Astrocyte (in vitro differentiated cells and primary cell): ENCODE measurements at regions not wholly inside any gene's neighbourhood (a gene's known extent, or its start where the extent isn't known, plus 50 kb on each side); places are given as distances from the start of the nearest gene placed in this dataset.
"Not testable (repeated sequence)": the region's sequence is repeated elsewhere in the genome, so short reads cannot be mapped to it uniquely, and the experiment has no call there.

Source experiments
- DNase-seq: peaks from one replicate; pipeline ENCODE4 v3.0.0-alpha.2; 2010; ENCODE audit warnings: low read depth
- FAIRE-seq: peaks from 2 replicates; lab custom pipeline; 2011; peaks lifted over from hg19 to GRCh38; lab: Jason Lieb, UNC
- H2AFZ ChIP-seq: 2 replicates; pipeline ENCODE4 v1.6.0; 2012; ENCODE audit warnings: low read depth, low read length, inconsistent platforms
- H3K27ac ChIP-seq: 2 replicates; pipeline ENCODE4 v1.5.1; 2011; ENCODE audit warnings: low read depth, low read length, inconsistent platforms
- H3K27me3 ChIP-seq: 2 replicates; pipeline ENCODE4 v1.6.0; 2011; ENCODE audit warnings: low read length, inconsistent platforms; ENCODE audit not compliant: insufficient read depth
- H3K36me3 ChIP-seq: 2 replicates; pipeline ENCODE4 v1.5.1; 2011; ENCODE audit warnings: low read length, inconsistent platforms; ENCODE audit not compliant: insufficient read depth
- H3K4me1 ChIP-seq: 2 replicates; pipeline ENCODE4 v1.5.1; 2011; ENCODE audit warnings: low read length, inconsistent platforms; ENCODE audit not compliant: insufficient read depth
- H3K4me2 ChIP-seq: 2 replicates; pipeline ENCODE4 v1.6.0; 2012; ENCODE audit warnings: low read length, inconsistent platforms
- H3K4me3 ChIP-seq: 2 replicates; pipeline ENCODE4 v1.5.1; 2011; ENCODE audit warnings: low read depth, mild to moderate bottlenecking, low read length, inconsistent platforms; ENCODE audit not compliant: insufficient read depth
- H3K79me2 ChIP-seq: 2 replicates; pipeline ENCODE4 v1.6.0; 2012; ENCODE audit warnings: mild to moderate bottlenecking, low read length, inconsistent platforms; ENCODE audit not compliant: insufficient read depth
- H3K9ac ChIP-seq: 2 replicates; pipeline ENCODE4 v1.6.0; 2012; ENCODE audit warnings: mild to moderate bottlenecking, low read length, inconsistent platforms
- H3K9me3 ChIP-seq: 2 replicates; pipeline ENCODE4 v1.5.1; 2012; ENCODE audit warnings: low read depth, mild to moderate bottlenecking, low read length, inconsistent platforms; ENCODE audit not compliant: insufficient read depth
- H4K20me1 ChIP-seq: 2 replicates; pipeline ENCODE4 v1.6.0; 2012; ENCODE audit warnings: low read length, inconsistent platforms; ENCODE audit not compliant: insufficient read depth
- H3K27ac Mint-ChIP-seq: one replicate; pipeline ENCODE4 v1.8.0; 2021; ENCODE audit warnings: mild to moderate bottlenecking, mixed read lengths; ENCODE audit not compliant: unreplicated experiment
- H3K27me3 Mint-ChIP-seq: one replicate; pipeline ENCODE4 v1.8.0; 2021; ENCODE audit warnings: low read depth, mixed read lengths; ENCODE audit not compliant: unreplicated experiment
- H3K36me3 Mint-ChIP-seq: one replicate; pipeline ENCODE4 v1.8.0; 2021; ENCODE audit warnings: low read depth, mixed read lengths; ENCODE audit not compliant: unreplicated experiment
- H3K4me1 Mint-ChIP-seq: one replicate; pipeline ENCODE4 v1.8.0; 2021; ENCODE audit warnings: low read depth, mixed read lengths; ENCODE audit not compliant: unreplicated experiment
- H3K4me3 Mint-ChIP-seq: one replicate; pipeline ENCODE4 v1.8.0; 2021; ENCODE audit warnings: mild to moderate bottlenecking, moderate library complexity, mixed read lengths; ENCODE audit not compliant: unreplicated experiment
- H3K9me3 Mint-ChIP-seq: one replicate; pipeline ENCODE4 v1.8.0; 2021; ENCODE audit warnings: mild to moderate bottlenecking, mixed read lengths; ENCODE audit not compliant: unreplicated experiment
- EZH2 ChIP-seq: IDR thresholded peaks from 2 replicates; pipeline ENCODE4 v1.6.1; 2012; ENCODE audit warnings: mild to moderate bottlenecking, low read length, inconsistent platforms; ENCODE audit not compliant: insufficient read depth
- TF ChIP-seq, protein P1 (sequence below): IDR thresholded peaks from 2 replicates; pipeline ENCODE4 v1.5.1; 2011; ENCODE audit warnings: low read depth, mild to moderate bottlenecking, inconsistent platforms, low read length, moderate library complexity; ENCODE audit not compliant: insufficient read depth

DNA sequence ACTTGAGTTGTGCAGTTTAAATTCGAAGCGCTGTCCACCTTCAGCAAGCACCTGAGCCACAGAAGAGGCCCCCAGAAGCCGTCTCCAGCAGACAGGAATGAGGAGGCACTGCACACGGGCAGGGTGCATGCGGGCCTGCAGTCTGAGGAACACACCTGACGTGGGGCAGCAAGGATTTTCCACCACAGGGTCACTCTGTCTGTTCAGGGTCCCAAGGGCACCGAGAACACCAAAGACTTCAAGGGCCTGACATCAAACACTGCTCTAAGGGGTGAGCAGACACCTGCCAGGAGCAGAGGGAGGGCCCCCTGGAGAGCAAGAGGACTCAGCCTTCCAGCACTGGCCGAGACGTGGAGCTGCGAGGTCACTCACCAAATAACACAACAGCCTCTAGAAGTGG, 99.7 kb upstream of the C14orf180 start:
- no peak for TF ChIP-seq EZH2
- TF ChIP-seq, protein P1, sequence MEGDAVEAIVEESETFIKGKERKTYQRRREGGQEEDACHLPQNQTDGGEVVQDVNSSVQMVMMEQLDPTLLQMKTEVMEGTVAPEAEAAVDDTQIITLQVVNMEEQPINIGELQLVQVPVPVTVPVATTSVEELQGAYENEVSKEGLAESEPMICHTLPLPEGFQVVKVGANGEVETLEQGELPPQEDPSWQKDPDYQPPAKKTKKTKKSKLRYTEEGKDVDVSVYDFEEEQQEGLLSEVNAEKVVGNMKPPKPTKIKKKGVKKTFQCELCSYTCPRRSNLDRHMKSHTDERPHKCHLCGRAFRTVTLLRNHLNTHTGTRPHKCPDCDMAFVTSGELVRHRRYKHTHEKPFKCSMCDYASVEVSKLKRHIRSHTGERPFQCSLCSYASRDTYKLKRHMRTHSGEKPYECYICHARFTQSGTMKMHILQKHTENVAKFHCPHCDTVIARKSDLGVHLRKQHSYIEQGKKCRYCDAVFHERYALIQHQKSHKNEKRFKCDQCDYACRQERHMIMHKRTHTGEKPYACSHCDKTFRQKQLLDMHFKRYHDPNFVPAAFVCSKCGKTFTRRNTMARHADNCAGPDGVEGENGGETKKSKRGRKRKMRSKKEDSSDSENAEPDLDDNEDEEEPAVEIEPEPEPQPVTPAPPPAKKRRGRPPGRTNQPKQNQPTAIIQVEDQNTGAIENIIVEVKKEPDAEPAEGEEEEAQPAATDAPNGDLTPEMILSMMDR = no peak
- H3K79me2 ChIP-seq = no peaks in the 10 kb centered on the region
- no peak overlapping the region for H3K4me2 ChIP-seq
- H3K27me3 ChIP-seq = no peaks in the 10 kb centered on the region
- no peaks in the 10 kb centered on the region for H4K20me1 ChIP-seq
- Mint-ChIP-seq H3K9me3 (peaks cover 14% of the 10 kb centered on the region), H3K27ac (no peak overlapping the region), H3K36me3 (peaks cover 3% of the 10 kb centered on the region), H3K4me3 (no peak overlapping the region), H3K4me1 (no peaks in the 10 kb centered on the region), H3K27me3 (peaks cover 26% of the 10 kb centered on the region)
- no peaks in the 10 kb centered on the region for H3K4me1 ChIP-seq
- H3K36me3 ChIP-seq = no peaks in the 10 kb centered on the region
- no peaks in the 10 kb centered on the region for H3K9me3 ChIP-seq
- H3K9ac ChIP-seq = no peak overlapping the region
- H2AFZ ChIP-seq = no peak overlapping the region
- FAIRE-seq (no peak), DNase-seq (no peak)
- no peak overlapping the region for H3K27ac ChIP-seq
- no peak overlapping the region for H3K4me3 ChIP-seq

DNA sequence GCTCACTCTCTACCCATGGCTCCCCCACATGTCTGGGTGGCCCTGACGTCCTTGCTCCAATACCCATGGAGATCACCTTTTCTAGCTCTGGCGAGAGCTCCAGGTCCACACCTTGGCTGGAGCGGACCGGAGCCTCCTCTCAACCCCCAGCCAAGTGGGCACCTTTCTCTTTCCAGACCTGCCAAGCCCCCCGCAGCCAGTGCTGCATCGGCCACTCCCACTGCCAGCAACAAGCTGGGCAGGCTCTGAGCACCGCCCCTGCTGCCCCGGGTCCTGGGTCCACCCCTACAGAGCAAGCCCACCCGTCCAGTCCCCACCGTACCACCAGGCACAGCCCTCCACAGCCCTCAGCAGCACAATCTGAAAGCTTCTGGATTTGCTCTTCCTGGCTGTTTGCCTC, 98.2 kb upstream of the C14orf180 start:
- no peaks in the 10 kb centered on the region for H3K9me3 ChIP-seq
- H4K20me1 ChIP-seq = no peaks in the 10 kb centered on the region
- no peaks in the 10 kb centered on the region for H3K4me1 Mint-ChIP-seq
- peaks cover 25% of the 10 kb centered on the region for H3K27me3 Mint-ChIP-seq
- DNase-seq = no peak
- no peaks in the 10 kb centered on the region for H3K27me3 ChIP-seq
- FAIRE-seq = no peak
- no peak overlapping the region for H3K4me3 Mint-ChIP-seq
- no peak overlapping the region for H2AFZ ChIP-seq
- H3K36me3 Mint-ChIP-seq = peaks cover 3% of the 10 kb centered on the region
- H3K9ac ChIP-seq = no peak overlapping the region
- no peaks in the 10 kb centered on the region for H3K36me3 ChIP-seq
- TF ChIP-seq EZH2 = no peak
- TF ChIP-seq, protein P1 = no peak
- H3K4me1 ChIP-seq = no peaks in the 10 kb centered on the region
- no peak overlapping the region for H3K27ac Mint-ChIP-seq
- no peak overlapping the region for H3K27ac ChIP-seq
- H3K79me2 ChIP-seq = no peaks in the 10 kb centered on the region
- peaks cover 16% of the 10 kb centered on the region for H3K9me3 Mint-ChIP-seq
- no peak overlapping the region for H3K4me3 ChIP-seq
- H3K4me2 ChIP-seq = no peak overlapping the region

DNA sequence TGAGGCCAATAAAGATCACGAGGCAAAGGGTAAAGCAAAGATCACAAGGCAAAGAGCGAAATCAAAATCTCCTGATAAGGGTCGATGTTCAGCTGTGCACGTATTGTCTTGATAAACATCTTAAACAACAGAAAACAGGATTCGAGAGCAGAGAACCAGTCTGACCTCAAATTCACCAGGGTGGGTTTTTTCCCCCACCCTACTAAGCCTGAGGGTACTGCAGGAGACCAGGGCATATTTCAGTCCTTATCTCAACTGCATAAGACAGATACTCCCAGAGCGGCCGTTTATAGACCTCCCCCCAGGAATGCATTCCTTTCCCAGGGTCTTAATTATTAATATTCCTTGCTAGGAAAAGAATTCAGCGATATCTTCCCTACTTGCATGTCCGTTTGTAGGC, 97.5 kb upstream of the C14orf180 start:
- DNase-seq, FAIRE-seq, H3K4me2 ChIP-seq, H3K9ac ChIP-seq, H3K4me3 ChIP-seq, H3K4me1 Mint-ChIP-seq, H3K27ac Mint-ChIP-seq, H2AFZ ChIP-seq, H3K27ac ChIP-seq, H3K4me1 ChIP-seq, H3K36me3 Mint-ChIP-seq, H4K20me1 ChIP-seq, H3K27me3 ChIP-seq, H3K9me3 ChIP-seq, H3K4me3 Mint-ChIP-seq, H3K79me2 ChIP-seq, H3K36me3 ChIP-seq: not testable (repeated sequence)
- H3K9me3 Mint-ChIP-seq = peaks cover 16% of the 10 kb centered on the region
- H3K27me3 Mint-ChIP-seq = peaks cover 23% of the 10 kb centered on the region
